ENCODE measurements at regions not wholly inside any gene's neighbourhood (a gene's known extent, or its start where the extent isn't known, plus 50 kb on each side); places are given as distances from the start of the nearest gene placed in this dataset.
"Not testable (repeated sequence)": the region's sequence is repeated elsewhere in the genome, so short reads cannot be mapped to it uniquely, and the experiment has no call there.

DNA sequence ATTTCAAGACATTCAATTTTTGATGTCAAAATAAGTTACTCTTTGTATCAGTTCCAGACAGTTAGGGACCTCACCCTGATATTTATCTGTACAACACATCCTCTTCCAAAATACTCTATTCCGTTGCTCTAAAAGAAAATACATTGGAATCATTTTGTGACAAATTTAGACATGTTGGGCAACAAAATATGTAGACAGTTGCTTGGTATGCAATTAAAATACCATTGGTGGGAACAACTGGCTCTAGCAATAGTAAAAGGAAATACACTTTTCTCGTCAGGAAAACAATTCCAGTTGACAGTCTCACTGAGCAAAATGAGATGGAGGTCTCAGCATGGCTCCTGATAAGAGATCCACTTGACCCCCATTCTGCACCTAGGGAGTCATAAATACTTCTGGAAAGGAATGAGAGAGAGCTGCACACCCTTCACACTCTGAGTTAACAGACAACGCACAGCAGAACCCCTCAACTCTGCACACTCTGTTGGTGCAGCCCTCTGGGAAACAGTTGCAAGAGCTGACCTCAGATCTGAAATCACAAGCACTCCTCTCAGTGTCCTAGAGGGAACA is 171.3 kb upstream of the NT5E start:
- DNase-seq = no peak

DNA sequence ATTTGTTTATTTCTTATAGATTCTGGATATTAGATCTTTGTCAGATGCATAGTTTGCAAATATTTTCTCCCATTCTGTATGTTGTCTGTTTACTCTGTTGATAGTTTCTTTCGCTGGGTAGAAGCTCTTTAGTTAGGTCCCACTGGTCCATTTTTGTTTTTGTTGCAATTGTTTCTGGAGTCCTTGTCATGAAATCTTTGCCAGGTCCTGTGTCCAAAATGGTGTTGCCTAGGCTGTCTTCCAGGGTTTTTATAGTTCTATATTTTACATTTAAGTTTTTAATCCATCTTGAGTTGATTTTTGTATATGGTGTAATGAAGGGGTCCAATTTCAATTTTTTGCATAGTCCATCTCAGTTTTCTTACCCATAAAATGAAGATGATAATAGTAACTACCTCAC is 173.9 kb upstream of the NT5E start:
- DNase-seq = not testable (repeated sequence)

DNA sequence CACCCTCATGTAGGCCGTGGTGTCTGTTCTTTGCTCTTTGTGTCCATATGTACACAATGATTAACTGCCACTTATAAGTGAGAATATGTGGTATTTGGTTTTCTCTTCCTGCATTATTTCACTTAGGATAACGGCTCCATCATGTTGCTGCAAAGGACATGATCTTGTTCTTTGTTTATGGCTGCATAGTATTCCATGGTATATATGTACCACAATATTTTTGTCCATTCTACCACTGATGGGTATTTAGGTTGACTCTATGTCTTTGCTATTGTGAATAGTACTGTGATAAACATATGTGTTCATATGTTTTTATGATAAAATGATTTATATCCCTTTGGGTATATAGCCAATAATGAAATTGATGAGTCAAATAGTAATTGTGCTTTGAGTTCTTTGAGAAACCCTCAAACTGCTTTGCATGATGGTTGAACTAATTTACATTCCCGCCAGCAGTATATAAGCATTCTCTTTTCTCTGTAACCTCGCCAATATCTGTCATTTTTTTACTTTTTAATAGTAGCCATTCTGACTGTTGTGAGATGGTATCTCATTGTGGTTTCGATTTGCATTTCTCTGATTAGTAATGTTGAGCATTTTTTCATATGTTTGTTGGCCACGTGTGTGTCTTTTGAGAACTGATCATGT is 174.4 kb upstream of the NT5E start:
- no peak for DNase-seq

DNA sequence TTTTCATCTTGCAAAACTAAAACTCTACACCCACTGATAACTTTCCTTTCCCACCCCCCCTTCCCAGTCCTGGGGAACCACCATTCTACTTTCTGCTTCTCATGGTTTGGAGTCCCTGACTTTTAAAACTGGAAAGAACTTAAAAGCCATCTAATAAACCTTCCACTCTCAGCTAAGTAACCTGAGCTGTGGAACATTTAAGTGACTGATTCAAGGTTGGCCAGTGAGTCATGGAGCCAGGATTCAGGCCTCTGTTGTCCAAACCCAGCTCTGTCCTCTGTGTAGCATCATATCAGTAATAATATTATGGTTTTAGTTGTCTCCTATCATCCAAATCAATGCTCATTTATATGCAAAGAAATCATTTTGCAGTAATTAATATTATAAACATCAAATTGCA is 176.0 kb upstream of the NT5E start:
- DNase-seq = no peak

DNA sequence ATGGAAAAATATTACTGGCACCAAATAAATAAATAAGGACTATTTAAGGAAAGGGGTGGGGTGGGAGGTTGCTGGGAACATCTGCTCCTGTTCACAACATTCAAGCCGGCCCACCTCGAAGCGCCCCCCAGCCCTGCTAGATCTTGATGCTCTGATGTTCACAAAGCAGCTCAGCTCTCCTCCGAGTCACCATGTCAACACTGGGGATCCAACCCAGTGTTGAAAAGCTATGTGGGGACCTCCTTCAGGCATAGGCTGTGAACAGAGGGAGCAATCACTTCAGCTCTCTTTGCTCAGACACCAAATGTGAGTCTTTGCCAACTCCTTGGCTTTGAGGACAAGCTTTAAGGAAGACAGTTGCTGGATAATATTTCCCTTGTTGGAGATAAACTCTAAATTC is 176.8 kb upstream of the NT5E start:
- no peak for DNase-seq

DNA sequence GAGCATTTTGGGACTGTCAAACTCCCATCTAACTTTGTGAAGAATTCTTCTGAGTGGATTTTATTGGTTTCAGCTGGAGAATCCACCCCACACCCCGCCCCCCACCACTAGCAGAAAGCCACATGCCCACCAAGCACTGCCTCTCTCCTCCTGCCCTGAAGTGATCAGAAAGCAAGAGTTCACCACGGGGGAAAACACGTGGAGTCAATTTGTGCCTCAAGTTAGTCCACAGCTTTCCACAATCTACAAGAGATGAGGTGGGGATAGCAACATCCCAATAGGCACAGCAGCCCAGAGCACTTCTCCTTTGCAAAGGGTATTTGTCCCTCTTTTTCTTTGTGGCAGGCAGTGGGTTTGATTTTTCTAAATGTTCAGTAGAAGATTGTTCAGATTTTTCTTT is 177.3 kb upstream of the NT5E start:
- DNase-seq = no peak

DNA sequence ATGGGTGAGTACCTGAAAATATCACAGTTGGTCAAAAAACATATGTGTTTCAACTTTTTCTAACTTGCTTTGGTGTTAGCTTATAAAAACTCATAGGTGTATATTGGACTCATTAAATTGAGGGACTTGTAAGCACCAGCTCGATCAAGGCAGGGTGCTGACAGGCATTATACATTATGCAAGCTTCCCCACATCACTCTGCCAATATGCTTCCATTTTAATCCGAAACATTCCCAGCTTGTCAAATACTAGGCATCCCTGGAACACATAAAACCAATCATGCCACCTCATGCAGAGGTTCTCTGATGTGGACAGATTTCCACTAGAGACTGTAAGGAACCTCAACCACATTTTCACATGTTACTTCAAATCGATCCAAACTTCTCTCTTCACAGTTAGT is 187.3 kb upstream of the NT5E start:
- DNase-seq = no peak

DNA sequence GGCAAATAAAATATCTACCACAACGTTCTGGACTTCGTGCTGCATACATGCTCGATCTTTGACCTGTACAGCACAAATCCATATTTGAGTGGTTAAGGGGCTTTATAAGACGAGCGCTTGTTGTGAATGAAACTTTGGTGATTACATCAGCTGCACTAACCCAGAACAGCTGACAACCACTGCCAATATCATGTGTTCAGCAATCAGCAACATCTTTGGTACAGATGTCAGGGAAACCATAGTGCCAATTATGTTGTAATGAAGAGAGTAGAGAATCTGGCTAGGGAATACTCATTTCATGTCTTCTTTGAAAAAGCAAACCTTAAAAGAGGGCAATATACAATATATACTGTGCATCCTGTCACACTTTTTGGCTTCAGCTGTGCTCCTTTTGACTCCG is 188.6 kb upstream of the NT5E start:
- DNase-seq = no peak

DNA sequence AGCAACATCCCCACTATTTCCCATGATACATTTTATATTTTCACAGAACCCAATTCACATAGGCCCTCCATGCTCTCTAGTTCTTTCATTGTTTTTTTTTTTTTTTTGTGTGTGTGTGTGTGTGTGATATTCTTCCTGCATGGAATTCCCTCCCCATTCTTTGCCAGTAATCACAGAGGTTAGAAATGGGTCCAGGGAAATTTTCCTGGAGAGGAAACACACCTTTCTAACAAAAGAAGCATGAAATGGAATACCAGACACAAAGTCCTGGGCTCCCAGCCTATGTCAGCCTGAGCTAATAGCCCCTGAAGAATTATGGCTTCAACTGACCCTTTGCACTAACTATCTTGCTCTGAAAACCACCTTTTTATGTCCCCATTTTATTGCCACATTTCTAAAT is 194.2 kb upstream of the NT5E start:
- DNase-seq = no peak

DNA sequence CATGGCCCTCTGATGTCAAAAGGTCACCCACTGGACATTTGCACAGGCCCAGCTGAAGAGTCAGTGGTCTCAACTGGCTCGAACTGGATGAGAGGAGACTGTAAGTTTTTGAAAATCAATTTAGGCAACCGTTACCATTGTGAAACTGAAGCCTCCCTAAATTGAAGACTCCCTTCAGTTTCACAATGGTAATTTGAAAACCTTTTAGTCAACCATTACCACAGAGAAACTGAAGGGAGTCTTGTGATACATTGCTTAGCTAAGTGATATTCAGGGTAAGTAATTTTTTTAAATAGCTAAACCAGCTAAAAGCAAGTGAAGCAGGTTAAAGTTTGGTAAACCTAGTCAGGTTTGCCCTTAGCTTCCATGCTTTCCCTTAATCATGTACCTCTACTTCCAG is 197.3 kb upstream of the NT5E start:
- DNase-seq = no peak

DNA sequence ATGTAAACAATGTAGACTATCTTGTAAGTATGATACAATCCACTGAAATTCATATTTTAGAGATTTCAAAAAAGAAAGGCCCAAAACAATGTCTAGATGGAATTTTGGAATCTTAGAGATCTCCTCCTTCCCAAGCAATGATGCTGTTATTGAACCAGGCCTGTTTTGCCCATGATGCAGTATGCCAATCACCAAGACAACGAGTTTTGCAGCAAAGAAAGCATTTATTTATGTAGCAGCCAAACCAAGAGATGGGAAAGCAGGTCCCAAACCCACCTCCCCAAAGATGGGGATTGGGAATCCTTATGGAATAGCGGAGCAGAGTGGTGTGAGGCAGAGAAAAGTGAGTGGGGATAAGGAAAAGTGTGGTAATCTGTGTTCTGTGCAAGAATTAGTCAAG is 197.8 kb upstream of the NT5E start:
- DNase-seq = no peak

DNA sequence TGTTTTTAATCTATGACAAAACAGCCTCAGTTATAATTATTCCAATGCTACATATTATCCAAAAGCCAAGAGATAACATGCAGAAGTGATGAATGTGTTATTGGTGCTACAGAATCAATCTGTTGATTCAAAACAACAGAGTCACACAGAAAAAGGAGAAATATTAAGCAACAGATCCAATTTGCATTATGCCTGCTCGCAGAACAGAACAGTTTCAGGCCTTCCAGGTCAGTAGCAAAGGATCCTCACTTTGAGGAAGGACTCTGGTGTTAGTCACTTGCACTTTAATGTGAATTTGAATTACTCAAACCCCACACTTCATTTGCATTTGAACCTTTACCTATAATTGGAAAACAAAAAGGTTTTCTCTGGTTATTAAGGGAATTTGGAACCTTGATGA is 198.6 kb upstream of the NT5E start:
- DNase-seq = no peak

DNA sequence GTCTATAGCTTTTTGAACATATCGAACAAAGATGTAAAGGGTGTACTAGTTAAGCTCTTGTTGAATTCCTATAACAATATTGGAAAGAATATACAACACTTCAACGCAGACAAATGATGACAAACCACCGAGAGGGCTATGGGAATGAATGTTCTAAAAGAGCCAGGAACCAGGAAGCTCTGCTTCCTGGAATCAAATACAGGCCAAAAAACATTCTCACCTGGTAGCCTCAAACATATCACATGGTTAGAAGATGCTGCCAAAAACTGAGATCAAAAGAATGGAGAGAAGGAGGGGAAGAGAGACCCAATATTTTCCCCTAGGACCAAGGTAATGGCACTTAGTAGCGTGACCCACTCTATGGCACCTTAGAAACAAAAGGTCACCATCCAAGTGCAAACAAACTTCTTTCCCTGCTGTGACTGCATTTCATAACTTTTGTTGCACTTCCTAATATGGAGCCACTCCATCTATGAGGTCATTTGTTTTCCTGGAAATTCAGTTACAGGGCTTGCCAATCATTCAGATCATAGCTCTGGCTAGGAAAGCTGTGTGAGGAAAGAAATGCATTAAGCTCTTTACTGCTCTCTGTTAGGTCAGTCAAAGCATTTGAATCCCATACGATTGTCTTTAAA is 199.2 kb upstream of the NT5E start:
- DNase-seq = no peak

DNA sequence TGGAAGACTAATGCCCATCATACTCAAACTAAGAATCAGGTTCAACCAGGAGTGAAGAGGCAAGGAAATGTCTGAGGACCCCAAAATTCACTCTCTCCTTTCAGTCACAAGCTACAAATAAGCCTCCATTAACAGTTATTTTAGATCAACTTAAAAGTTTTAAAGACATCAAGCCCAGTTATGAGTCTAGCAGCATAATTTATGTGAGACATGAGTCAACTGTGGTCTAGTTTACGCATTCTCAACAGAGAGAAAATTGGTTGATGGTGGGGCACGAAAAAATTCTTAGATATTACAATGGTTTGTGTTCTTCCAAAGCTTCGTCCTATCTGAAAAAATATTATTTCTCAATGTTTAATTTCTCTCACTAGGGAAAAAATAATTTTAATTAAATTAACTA is 204.9 kb upstream of the NT5E start:
- DNase-seq = no peak

DNA sequence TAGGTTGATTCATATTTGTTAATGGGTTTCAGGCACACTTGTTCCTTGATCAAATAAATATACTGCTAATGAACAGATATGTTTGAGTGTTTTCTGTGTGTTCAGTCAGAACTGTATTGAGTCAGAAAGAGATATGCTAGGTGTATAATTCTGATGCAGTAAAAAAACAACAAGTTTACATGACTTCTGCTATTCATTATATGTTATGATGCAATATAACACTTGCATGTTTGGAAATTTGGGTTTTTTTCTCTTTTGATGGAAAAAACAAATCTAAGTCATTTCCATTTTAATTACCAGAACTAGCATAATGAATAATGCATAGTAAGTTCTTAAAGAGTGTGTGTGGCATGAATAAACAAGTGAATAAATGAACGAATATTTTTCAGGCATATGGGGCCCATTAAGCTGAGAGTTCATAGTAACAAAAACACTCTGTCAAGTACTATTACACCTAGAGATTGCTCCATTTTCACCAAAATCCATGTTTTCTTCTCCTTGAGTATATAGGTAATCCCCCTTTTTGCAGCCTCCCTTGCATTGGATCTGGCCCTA is 208.3 kb upstream of the NT5E start:
- no peak for DNase-seq

DNA sequence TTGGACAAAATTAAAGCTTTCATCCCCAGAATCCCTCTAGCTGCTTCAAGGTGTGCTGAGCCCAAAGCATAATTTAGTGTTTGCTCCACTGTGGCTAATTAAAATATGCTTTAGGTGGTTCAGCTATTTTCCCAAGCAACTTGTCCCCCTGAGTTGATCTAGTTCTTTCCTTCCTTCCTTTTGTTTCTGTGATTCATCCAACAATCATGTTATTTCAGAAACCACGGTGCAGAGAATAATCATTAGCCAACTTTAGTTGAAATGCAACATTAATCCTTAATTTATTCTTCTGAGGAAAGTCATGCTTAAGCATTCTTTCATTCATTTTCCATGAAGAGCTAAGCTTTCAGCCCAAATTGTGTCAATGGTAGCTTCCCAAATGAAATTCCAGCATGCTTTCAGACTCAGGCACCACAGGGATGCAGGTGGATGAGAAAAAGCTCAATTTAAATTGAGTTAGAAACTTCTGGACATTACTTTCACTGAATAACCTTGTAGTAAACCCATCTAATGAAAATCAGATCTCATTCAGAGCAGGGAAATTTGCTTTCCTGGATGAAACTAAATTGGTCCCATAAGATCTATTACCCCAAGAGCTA is 209.0 kb upstream of the NT5E start:
- DNase-seq = no peak

DNA sequence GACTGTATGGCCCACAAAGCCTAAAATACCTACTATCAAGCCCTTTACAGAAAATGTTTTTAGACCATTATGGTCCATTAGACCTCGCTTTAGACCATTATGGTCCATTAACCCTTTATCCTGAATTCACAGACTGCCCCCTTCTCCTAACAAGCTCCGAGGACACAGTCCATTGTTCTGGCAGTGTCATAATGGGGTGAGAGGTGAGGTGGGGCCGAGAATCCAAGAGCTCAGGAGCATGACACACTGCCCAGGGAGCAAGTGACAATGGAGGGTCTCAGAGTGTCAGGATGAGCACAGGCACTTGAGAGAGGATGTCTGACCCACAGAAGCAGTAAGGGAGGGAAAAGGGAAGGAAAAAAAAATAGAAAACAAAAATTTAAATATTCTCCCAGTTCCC is 212.4 kb upstream of the NT5E start:
- no peak for DNase-seq

DNA sequence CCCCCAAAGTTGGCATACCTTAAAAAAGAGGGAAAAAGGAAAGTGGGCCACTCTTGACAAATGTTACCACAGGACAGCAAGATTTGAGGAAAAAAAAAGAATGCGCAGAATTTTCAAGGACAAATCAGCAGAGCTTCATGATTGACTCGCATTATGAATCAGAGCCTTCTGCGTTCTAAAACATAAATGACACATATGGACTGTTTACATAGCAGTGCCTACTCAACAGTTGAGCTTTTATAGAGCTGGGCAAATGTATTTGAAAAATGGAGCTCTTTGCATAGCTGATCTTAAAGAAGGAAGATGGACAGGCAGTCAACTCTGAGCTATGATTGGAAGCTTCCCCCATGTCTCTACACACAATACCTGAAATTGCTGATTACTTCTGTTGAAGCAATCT is 213.2 kb upstream of the NT5E start:
- no peak for DNase-seq

DNA sequence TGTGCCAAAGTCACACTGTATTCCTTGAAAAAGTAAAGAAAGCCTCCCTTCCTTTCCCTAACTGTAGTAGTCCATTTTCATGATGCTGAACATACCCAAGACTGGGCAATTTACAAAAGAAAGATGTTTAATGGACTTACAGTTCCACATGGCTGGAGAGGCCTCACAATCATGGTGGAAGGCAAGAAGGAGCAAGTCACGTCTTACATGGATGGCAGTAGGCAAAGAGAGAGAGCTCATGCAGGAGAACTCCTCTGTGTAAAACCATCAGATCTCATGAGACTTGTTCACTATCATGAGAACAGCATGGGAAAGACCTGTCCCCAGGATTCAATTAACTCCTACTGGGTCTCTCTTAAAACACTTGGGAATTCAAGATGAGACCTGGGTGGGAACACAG is 222.5 kb upstream of the NT5E start:
- not testable (repeated sequence) for DNase-seq

DNA sequence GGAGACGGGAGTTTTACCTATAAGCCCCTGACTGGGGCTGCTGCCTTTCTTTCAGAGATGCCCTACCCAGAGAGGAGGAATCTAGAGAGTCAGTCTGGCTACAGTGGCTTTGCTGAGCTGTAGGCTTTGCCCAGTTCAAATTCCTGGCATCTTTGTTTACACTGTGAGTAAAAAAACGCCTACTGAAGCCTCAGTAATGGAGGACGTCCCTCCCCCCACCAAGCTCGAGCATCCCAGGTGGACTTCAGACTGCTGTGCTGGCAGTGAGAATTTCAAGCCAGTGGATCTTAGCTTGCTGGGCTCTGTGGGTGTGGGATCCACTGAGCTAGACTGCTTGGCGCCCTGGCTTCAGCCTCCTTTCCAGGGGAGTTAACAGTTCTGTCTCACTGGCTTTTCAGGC is 237.1 kb upstream of the NT5E start:
- DNase-seq = not testable (repeated sequence)

DNA sequence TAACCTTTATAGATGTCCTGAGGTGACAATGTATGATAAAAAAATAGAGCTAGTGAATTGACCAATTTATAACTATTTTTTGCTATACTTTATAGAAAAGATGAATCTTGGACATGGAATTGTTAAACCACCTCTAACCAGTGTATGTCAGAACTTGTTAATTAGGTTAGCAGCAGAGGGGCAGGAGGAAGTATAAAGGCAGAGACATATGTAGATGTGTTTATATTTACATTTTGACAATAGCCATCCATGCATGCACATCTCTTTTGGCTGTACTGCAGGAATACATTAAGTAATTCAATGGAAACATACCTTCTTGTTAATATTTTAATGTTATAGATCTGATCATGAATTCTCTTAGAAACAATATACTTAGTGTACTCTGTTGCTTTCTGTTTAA is 254.6 kb upstream of the NT5E start:
- DNase-seq = no peak

DNA sequence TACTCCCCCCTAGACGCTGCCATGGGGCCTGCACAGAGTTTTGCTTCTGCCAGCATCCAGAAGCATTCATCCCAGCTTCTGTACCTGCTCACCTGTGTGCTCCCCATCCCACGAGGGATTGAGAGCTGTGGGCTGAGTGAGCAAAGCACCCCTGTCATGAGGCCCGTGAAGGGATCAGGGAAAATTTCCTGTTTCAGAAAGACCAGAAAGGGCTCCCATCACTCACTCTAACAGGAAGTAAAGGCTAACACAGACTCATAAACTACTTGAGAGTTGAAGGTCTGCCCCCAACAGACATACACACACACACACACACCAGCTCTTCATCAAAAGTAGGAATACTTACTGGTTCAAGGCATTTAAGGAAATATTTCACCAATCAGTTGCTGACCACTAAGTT is 256.5 kb upstream of the NT5E start:
- no peak for DNase-seq

DNA sequence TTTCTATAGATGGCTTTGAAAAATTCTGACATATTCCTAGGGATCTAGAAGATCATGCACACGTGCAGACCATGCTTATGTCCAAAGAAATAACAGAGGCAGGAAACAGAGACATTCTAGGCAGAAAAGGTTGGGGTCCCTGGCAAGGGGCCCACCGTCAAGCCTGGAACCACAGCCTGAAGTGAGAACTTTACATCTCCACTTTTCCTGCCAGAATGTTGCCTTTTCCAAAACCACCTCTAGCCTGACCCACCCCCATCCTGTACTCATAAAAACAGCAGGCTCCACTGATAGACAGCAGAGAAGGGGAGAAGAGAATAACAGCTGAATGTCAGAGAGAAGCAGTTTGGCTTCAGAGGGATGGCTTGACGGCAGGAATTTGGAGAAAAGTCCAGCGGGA is 257.3 kb upstream of the NT5E start:
- no peak for DNase-seq

DNA sequence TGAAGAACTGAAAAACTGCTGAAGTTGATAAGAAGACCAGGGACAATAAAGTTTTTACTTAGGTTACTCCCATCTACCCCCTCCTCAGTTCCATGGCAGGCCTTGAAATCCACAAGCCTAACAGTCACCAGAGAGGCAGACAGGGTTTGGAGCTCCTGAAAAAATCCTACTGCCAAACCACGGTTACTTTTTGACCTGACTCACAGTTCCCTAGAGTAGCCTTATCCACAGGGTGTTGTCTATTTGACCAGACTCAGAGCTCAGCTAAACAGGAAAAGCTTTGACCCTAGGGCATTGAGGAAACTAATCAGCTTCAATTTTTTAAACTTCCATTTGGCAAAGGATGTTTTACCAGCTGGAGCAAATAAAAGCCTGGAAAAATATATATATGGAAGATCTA is 257.7 kb upstream of the NT5E start:
- DNase-seq = no peak

Measured in stimulated activated CD8-positive, alpha-beta memory T cell treated with anti-CD3 and anti-CD28 coated beads, Interleukin-4, amount 100 ng/mL, for 48 hours (primary cell).